Nucleus accumbens (tissue), 56 donors: ENCODE measurements at regions not wholly inside any gene's neighbourhood (a gene's known extent, or its start where the extent isn't known, plus 50 kb on each side); places are given as distances from the start of the nearest gene placed in this dataset.
"Not testable (repeated sequence)": the region's sequence is repeated elsewhere in the genome, so short reads cannot be mapped to it uniquely, and the experiment has no call there.

Source experiments
- DNase-seq, 56 donors: peaks; one replicate each; lab custom pipeline; 2025; lab: John Stamatoyannopoulos, UW

- DNase-seq, result no peak
Observed at GRCh38 chr21:26332867-26333266, 162.3 kb upstream of the APP start.

GRCh38 chr21:26331205-26331980, 160.8 kb upstream of the APP start:
- no peak for DNase-seq

GRCh38 chr21:26320596-26320995, 150.0 kb upstream of the APP start:
- no peak for DNase-seq

GRCh38 chr21:26307640-26308039, 137.1 kb upstream of the APP start:
- no peak for DNase-seq

GRCh38 chr21:26297851-26298250, 127.3 kb upstream of the APP start:
- DNase-seq, result no peak

- DNase-seq, result no peak
Observed at GRCh38 chr21:26293141-26293946, 122.8 kb upstream of the APP start.

GRCh38 chr21:26288026-26288425, 117.5 kb upstream of the APP start:
- DNase-seq, result no peak

GRCh38 chr21:26284531-26284930, 114.0 kb upstream of the APP start:
- DNase-seq, result no peak

GRCh38 chr21:26282058-26282457, 111.5 kb upstream of the APP start:
- DNase-seq, result no peak

- no peak for DNase-seq
Observed at GRCh38 chr21:26281506-26281905, 110.9 kb upstream of the APP start.

- no peak for DNase-seq
Observed at GRCh38 chr21:26280775-26281174, 110.2 kb upstream of the APP start.

- no peak for DNase-seq
Observed at GRCh38 chr21:26280148-26280547, 109.6 kb upstream of the APP start.

GRCh38 chr21:26275801-26276200, 105.2 kb upstream of the APP start:
- no peak for DNase-seq

GRCh38 chr21:26273686-26274313, 103.2 kb upstream of the APP start:
- DNase-seq, result no peak

- no peak for DNase-seq
Observed at GRCh38 chr21:26267389-26267788, 96.8 kb upstream of the APP start.

- no peak for DNase-seq
Observed at GRCh38 chr21:26246073-26246472, 75.5 kb upstream of the APP start.

- DNase-seq, result no peak
Observed at GRCh38 chr21:26245428-26245827, 74.9 kb upstream of the APP start.

GRCh38 chr21:26238646-26239045, 68.1 kb upstream of the APP start:
- no peak for DNase-seq

- DNase-seq, result no peak
Observed at GRCh38 chr21:26236281-26236680, 65.7 kb upstream of the APP start.

GRCh38 chr21:26233297-26233696, 62.7 kb upstream of the APP start:
- DNase-seq, result not testable (repeated sequence)

- DNase-seq, result not testable (repeated sequence)
Observed at GRCh38 chr21:26232491-26232890, 61.9 kb upstream of the APP start.

- DNase-seq, result no peak
Observed at GRCh38 chr21:26227130-26227529, 56.6 kb upstream of the APP start.
